GM19452 (cell line): ENCODE measurements at regions not wholly inside any gene's neighbourhood (a gene's known extent, or its start where the extent isn't known, plus 50 kb on each side); places are given as distances from the start of the nearest gene placed in this dataset.
"Not testable (repeated sequence)": the region's sequence is repeated elsewhere in the genome, so short reads cannot be mapped to it uniquely, and the experiment has no call there.

Experiments used
- ATAC-seq: cut with Tn5 transposase; IDR thresholded peaks from one replicate; pipeline ENCODE4 v1.9.1; 2021; ENCODE audit not compliant: unreplicated experiment

GRCh38 chr11:44361813-44362212, 51.9 kb upstream of the ALX4 start:
- ATAC-seq = no peak

GRCh38 chr11:44363116-44363515, 53.2 kb upstream of the ALX4 start:
- ATAC-seq = no peak

GRCh38 chr11:44364596-44364995, 54.7 kb upstream of the ALX4 start:
- ATAC-seq = no peak

GRCh38 chr11:44365616-44366015, 55.7 kb upstream of the ALX4 start:
- ATAC-seq = no peak

GRCh38 chr11:44366026-44366425, 56.1 kb upstream of the ALX4 start:
- ATAC-seq = no peak

- no peak for ATAC-seq
Observed at GRCh38 chr11:44366741-44367140, 56.8 kb upstream of the ALX4 start.

- ATAC-seq = no peak
Observed at GRCh38 chr11:44367452-44367851, 57.5 kb upstream of the ALX4 start.

- ATAC-seq = no peak
Observed at GRCh38 chr11:44368886-44369285, 58.9 kb upstream of the ALX4 start.

GRCh38 chr11:44371042-44371441, 61.1 kb upstream of the ALX4 start:
- ATAC-seq = not testable (repeated sequence)

GRCh38 chr11:44371706-44372105, 61.8 kb upstream of the ALX4 start:
- ATAC-seq = no peak

GRCh38 chr11:44372989-44373388, 63.0 kb upstream of the ALX4 start:
- no peak for ATAC-seq

- ATAC-seq = no peak
Observed at GRCh38 chr11:44374001-44374400, 64.1 kb upstream of the ALX4 start.

- ATAC-seq = no peak
Observed at GRCh38 chr11:44376423-44376822, 66.5 kb upstream of the ALX4 start.

GRCh38 chr11:44377121-44377520, 67.2 kb upstream of the ALX4 start:
- no peak for ATAC-seq

- ATAC-seq = no peak
Observed at GRCh38 chr11:44377914-44378321, 68.0 kb upstream of the ALX4 start.

GRCh38 chr11:44379141-44380008, 69.4 kb upstream of the ALX4 start:
- ATAC-seq = no peak

GRCh38 chr11:44380009-44380313, 70.0 kb upstream of the ALX4 start:
- no peak for ATAC-seq

GRCh38 chr11:44380820-44381219, 70.9 kb upstream of the ALX4 start:
- ATAC-seq = no peak

GRCh38 chr11:44381261-44381660, 71.3 kb upstream of the ALX4 start:
- ATAC-seq = no peak

GRCh38 chr11:44382118-44382517, 72.2 kb upstream of the ALX4 start:
- ATAC-seq = no peak

GRCh38 chr11:44382656-44383240, 72.8 kb upstream of the ALX4 start:
- no peak for ATAC-seq

- no peak for ATAC-seq
Observed at GRCh38 chr11:44383246-44383645, 73.3 kb upstream of the ALX4 start.

- ATAC-seq = no peak
Observed at GRCh38 chr11:44387415-44387814, 77.5 kb upstream of the ALX4 start.
